ENCODE measurements at regions not wholly inside any gene's neighbourhood (a gene's known extent, or its start where the extent isn't known, plus 50 kb on each side); places are given as distances from the start of the nearest gene placed in this dataset.

GRCh38 chr10:124265391-124265745 is 153.4 kb downstream of the OAT start:
- TF ChIP-seq SP2 (tag by site-specific recombination; IDR thresholded peaks at IDR 0.05), result no peak
- TF ChIP-seq ZNF37A (tag by site-specific recombination; IDR thresholded peaks at IDR 0.05), result no peak
- TF ChIP-seq KLF9 (tag by site-specific recombination; IDR thresholded peaks at IDR 0.05; ENCODE audit: low read depth), result no peak
- TF ChIP-seq, protein P1, sequence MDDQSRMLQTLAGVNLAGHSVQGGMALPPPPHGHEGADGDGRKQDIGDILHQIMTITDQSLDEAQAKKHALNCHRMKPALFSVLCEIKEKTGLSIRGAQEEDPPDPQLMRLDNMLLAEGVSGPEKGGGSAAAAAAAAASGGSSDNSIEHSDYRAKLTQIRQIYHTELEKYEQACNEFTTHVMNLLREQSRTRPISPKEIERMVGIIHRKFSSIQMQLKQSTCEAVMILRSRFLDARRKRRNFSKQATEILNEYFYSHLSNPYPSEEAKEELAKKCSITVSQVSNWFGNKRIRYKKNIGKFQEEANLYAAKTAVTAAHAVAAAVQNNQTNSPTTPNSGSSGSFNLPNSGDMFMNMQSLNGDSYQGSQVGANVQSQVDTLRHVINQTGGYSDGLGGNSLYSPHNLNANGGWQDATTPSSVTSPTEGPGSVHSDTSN (CRISPR knock-in tag; IDR thresholded peaks at IDR 0.05), result no peak
- TF ChIP-seq, protein P2, sequence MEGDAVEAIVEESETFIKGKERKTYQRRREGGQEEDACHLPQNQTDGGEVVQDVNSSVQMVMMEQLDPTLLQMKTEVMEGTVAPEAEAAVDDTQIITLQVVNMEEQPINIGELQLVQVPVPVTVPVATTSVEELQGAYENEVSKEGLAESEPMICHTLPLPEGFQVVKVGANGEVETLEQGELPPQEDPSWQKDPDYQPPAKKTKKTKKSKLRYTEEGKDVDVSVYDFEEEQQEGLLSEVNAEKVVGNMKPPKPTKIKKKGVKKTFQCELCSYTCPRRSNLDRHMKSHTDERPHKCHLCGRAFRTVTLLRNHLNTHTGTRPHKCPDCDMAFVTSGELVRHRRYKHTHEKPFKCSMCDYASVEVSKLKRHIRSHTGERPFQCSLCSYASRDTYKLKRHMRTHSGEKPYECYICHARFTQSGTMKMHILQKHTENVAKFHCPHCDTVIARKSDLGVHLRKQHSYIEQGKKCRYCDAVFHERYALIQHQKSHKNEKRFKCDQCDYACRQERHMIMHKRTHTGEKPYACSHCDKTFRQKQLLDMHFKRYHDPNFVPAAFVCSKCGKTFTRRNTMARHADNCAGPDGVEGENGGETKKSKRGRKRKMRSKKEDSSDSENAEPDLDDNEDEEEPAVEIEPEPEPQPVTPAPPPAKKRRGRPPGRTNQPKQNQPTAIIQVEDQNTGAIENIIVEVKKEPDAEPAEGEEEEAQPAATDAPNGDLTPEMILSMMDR (tag by site-specific recombination; IDR thresholded peaks at IDR 0.05), result no peak
- TF ChIP-seq ZNF335 (tag by site-specific recombination; conservative IDR thresholded peaks at IDR 0.05), result no peak
- TF ChIP-seq, protein P3, sequence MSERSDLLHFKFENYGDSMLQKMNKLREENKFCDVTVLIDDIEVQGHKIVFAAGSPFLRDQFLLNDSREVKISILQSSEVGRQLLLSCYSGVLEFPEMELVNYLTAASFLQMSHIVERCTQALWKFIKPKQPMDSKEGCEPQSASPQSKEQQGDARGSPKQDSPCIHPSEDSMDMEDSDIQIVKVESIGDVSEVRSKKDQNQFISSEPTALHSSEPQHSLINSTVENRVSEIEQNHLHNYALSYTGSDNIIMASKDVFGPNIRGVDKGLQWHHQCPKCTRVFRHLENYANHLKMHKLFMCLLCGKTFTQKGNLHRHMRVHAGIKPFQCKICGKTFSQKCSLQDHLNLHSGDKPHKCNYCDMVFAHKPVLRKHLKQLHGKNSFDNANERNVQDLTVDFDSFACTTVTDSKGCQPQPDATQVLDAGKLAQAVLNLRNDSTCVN (tag by site-specific recombination; optimal IDR thresholded peaks at IDR 0.05), result no peak
- TF ChIP-seq ZNF560 (tag by site-specific recombination; IDR thresholded peaks at IDR 0.05; ENCODE audit: borderline replicate concordance), result no peak
- TF ChIP-seq BCL11A (tag by site-specific recombination; IDR thresholded peaks at IDR 0.05; ENCODE audit: low read depth), result no peak
- no peak for TF ChIP-seq ZNF670 (tag by site-specific recombination; IDR thresholded peaks at IDR 0.05; ENCODE audit: low read depth)
- TF ChIP-seq ATF2 (tag by site-specific recombination; IDR thresholded peaks at IDR 0.05; ENCODE audit: low read depth), result no peak
- TF ChIP-seq ZBTB7A (tag by site-specific recombination; IDR thresholded peaks at IDR 0.05; ENCODE audit: low read depth), result no peak

All from HEK293 (cell line).